ENCODE measurements at regions not wholly inside any gene's neighbourhood (a gene's known extent, or its start where the extent isn't known, plus 50 kb on each side); places are given as distances from the start of the nearest gene placed in this dataset.

- H3K27ac ChIP-seq (ENCODE audit: insufficient read depth, low read length): no peak overlapping the region
Measured at GRCh38 chr11:95698676-95699557, 90.7 kb downstream of the FAM76B start.

DNA sequence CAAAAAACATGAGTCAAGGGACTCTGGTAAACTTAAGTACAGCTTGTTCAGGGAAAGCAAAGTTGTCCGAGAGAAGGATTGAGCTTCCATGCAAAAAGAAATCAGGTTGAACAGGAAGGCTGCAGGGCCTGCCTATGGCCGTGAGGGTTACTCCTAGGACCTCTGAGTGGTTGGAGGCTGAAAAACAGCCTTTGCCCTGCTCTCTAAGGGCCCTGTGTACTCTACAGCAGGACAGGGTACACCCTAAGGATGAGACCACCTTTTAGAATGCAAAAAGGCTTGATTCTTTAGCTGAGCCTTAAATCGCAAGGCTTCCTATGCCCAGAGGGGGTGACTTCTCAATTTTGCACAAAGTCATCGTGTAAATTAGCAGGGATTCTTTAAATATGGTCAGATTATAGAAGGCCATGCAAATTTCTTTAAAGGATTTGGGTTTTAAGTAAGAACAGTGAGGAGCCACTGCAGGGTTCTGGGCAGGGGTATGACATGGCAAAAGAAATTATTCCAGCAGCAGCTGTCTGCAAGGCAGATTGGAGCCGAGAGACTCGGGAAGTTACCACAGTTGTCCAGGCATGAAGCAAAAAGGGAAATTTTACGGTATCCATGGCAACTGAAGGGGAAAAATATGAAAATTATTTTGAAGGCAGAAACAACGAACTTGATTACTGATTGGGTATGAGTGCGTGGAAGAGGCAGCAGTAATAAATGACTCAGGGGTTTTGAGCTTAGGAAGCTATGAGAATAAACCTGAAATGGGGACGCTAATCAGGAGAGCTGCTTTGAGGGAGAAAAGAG lies 91.8 kb downstream of the FAM76B start:
- H3K4me1 ChIP-seq (ENCODE audit: control insufficient read depth, extremely low read depth, insufficient read depth, low read length): peaks cover under 1% of the 10 kb centered on the region
- H3K27me3 ChIP-seq (ENCODE audit: control insufficient read depth, insufficient read depth, low read length): no peaks in the 10 kb centered on the region
- no peak overlapping the region for H2AFZ ChIP-seq (ENCODE audit: low read length)
- no peak overlapping the region for H3K9ac ChIP-seq (ENCODE audit: insufficient read depth, low read length)
- DNase-seq (ENCODE audit: low read depth in 2 of 2): no peak
- no peak overlapping the region for H3K27ac ChIP-seq (ENCODE audit: insufficient read depth, low read length)
- H3K79me2 ChIP-seq (ENCODE audit: control insufficient read depth, insufficient read depth, low read length): no peaks in the 10 kb centered on the region
- H3K36me3 ChIP-seq (ENCODE audit: control insufficient read depth, insufficient read depth, low read length): no peaks in the 10 kb centered on the region
- TF ChIP-seq, protein P1, sequence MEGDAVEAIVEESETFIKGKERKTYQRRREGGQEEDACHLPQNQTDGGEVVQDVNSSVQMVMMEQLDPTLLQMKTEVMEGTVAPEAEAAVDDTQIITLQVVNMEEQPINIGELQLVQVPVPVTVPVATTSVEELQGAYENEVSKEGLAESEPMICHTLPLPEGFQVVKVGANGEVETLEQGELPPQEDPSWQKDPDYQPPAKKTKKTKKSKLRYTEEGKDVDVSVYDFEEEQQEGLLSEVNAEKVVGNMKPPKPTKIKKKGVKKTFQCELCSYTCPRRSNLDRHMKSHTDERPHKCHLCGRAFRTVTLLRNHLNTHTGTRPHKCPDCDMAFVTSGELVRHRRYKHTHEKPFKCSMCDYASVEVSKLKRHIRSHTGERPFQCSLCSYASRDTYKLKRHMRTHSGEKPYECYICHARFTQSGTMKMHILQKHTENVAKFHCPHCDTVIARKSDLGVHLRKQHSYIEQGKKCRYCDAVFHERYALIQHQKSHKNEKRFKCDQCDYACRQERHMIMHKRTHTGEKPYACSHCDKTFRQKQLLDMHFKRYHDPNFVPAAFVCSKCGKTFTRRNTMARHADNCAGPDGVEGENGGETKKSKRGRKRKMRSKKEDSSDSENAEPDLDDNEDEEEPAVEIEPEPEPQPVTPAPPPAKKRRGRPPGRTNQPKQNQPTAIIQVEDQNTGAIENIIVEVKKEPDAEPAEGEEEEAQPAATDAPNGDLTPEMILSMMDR (conservative IDR thresholded peaks at IDR 0.05 in 1 of 2, IDR thresholded peaks at IDR 0.05 in 1 of 2; ENCODE audit: low read depth in 1 of 2, low read length in 2 of 2): no peak
- TF ChIP-seq EZH2 (IDR thresholded peaks at IDR 0.05; ENCODE audit: low read length, missing control alignments): no peak
- H3K4me2 ChIP-seq (ENCODE audit: extremely low read depth, insufficient read depth, low read length): no peak overlapping the region
- H3K4me3 ChIP-seq (replicated peaks in 1 of 4; ENCODE audit: control extremely low read depth in 1 of 4, insufficient read depth in 1 of 4, low read depth in 3 of 4, low read length in 4 of 4): no peak overlapping the region
- no peaks in the 10 kb centered on the region for H4K20me1 ChIP-seq (ENCODE audit: control insufficient read depth, extremely low read depth, insufficient read depth, low read length)
- H3K9me3 ChIP-seq (ENCODE audit: control insufficient read depth, insufficient read depth, low read depth, low read length): no peaks in the 10 kb centered on the region

More at GRCh38 chr11:95698676-95699557, 90.7 kb downstream of the FAM76B start:
- Histone ChIP-seq H3K36me3 (ENCODE audit: control insufficient read depth, insufficient read depth, low read length) (no peaks in the 10 kb centered on the region), H3K27me3 (ENCODE audit: control insufficient read depth, insufficient read depth, low read length) (no peaks in the 10 kb centered on the region), H3K4me2 (ENCODE audit: extremely low read depth, insufficient read depth, low read length) (no peak overlapping the region), H3K4me1 (ENCODE audit: control insufficient read depth, extremely low read depth, insufficient read depth, low read length) (peaks cover 2% of the 10 kb centered on the region), H3K79me2 (ENCODE audit: control insufficient read depth, insufficient read depth, low read length) (no peaks in the 10 kb centered on the region), H3K9ac (ENCODE audit: insufficient read depth, low read length) (no peak overlapping the region), H2AFZ (ENCODE audit: low read length) (no peak overlapping the region), H3K9me3 (ENCODE audit: control insufficient read depth, insufficient read depth, low read depth, low read length) (no peaks in the 10 kb centered on the region), H3K4me3 (replicated peaks in 1 of 4; ENCODE audit: control extremely low read depth in 1 of 4, insufficient read depth in 1 of 4, low read depth in 3 of 4, low read length in 4 of 4) (no peak overlapping the region), H4K20me1 (ENCODE audit: control insufficient read depth, extremely low read depth, insufficient read depth, low read length) (no peaks in the 10 kb centered on the region)
- DNase-seq (ENCODE audit: low read depth in 2 of 2): peak in 1 of 2 donors; percentile 47
- TF ChIP-seq, protein P1 (conservative IDR thresholded peaks at IDR 0.05 in 1 of 2, IDR thresholded peaks at IDR 0.05 in 1 of 2; ENCODE audit: low read depth in 1 of 2, low read length in 2 of 2): no peak
- TF ChIP-seq EZH2 (IDR thresholded peaks at IDR 0.05; ENCODE audit: low read length, missing control alignments): no peak

DNA sequence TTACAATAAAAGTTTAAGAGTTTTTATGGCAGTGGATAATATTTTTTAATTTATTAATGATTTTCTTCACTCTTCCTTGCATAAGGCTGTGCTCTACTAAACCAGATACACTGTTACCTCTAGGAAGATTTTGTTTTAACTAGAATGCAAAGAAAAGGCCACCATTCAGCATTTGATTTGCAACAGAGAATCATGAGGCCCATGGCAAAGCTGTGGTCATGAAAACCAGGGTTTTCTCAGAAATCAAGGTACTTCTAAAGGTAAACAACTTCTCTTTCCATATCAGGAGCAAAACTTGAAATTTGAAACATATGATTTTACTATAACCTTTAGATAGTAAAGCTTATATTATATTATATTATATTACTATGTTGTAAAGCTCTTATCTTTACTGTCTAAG lies 94.4 kb downstream of the FAM76B start:
- no peaks in the 10 kb centered on the region for H3K36me3 ChIP-seq (ENCODE audit: control insufficient read depth, insufficient read depth, low read length)
- no peaks in the 10 kb centered on the region for H3K9me3 ChIP-seq (ENCODE audit: control insufficient read depth, insufficient read depth, low read depth, low read length)
- H4K20me1 ChIP-seq (ENCODE audit: control insufficient read depth, extremely low read depth, insufficient read depth, low read length): no peaks in the 10 kb centered on the region
- TF ChIP-seq, protein P1 (conservative IDR thresholded peaks at IDR 0.05 in 1 of 2, IDR thresholded peaks at IDR 0.05 in 1 of 2; ENCODE audit: low read depth in 1 of 2, low read length in 2 of 2): no peak
- no peak for TF ChIP-seq EZH2 (IDR thresholded peaks at IDR 0.05; ENCODE audit: low read length, missing control alignments)
- no peak overlapping the region for H3K9ac ChIP-seq (ENCODE audit: insufficient read depth, low read length)
- H3K27ac ChIP-seq (ENCODE audit: insufficient read depth, low read length): no peak overlapping the region
- no peaks in the 10 kb centered on the region for H3K27me3 ChIP-seq (ENCODE audit: control insufficient read depth, insufficient read depth, low read length)
- H3K4me2 ChIP-seq (ENCODE audit: extremely low read depth, insufficient read depth, low read length): no peak overlapping the region
- no peak overlapping the region for H2AFZ ChIP-seq (ENCODE audit: low read length)
- no peaks in the 10 kb centered on the region for H3K79me2 ChIP-seq (ENCODE audit: control insufficient read depth, insufficient read depth, low read length)
- DNase-seq (ENCODE audit: low read depth in 2 of 2): no peak
- H3K4me1 ChIP-seq (ENCODE audit: control insufficient read depth, extremely low read depth, insufficient read depth, low read length): no peaks in the 10 kb centered on the region
- no peak overlapping the region for H3K4me3 ChIP-seq (replicated peaks in 1 of 4; ENCODE audit: control extremely low read depth in 1 of 4, insufficient read depth in 1 of 4, low read depth in 3 of 4, low read length in 4 of 4)
